ENCODE measurements at regions not wholly inside any gene's neighbourhood (a gene's known extent, or its start where the extent isn't known, plus 50 kb on each side); places are given as distances from the start of the nearest gene placed in this dataset.

- no peak for DNase-seq (ENCODE audit: low read depth)
These were observed 120.2 kb upstream of the PFN2 start for GRCh38 chr3:150090877-150091276.

DNA sequence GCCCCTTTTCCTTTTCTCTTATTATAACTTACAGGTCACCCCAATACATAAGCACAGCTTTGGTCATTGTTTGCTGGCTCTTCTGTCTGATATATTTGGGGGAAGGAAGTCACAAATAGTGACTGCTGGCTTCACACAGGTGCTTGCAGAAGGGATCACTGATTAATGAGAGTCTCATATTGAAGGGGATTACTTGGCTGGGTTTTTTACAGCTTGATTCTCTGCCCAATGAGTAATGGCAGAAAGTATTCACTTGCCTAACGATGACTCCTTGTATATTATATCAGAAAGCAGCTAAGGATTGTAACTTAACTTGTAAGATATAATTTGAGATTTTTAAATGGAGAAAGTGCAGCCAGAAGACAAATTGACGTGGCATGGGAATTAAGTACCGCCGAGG lies 119.3 kb upstream of the PFN2 start:
- no peak for DNase-seq (ENCODE audit: low read depth)

GRCh38 chr3:150084128-150084527 lies 113.4 kb upstream of the PFN2 start:
- no peak for DNase-seq (ENCODE audit: low read depth)

DNA sequence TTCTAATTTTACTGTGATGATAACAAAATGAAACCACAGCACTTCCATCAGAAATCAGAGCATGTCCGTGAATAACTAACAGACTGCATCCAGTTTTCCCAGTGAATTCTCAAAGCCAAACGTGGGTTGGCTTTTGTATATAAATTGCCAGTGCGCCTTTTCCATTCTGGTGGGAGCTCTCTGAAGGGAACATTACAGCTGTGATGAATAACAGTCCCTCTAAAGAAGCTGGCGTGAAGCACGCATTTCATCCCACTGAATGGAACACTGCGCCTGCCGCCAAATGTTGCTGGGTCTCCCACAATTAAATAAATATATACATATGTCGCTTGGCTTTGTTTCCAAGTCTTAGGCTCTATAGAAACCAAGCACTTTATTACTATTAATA lies 113.0 kb upstream of the PFN2 start:
- DNase-seq (ENCODE audit: low read depth): no peak

DNA sequence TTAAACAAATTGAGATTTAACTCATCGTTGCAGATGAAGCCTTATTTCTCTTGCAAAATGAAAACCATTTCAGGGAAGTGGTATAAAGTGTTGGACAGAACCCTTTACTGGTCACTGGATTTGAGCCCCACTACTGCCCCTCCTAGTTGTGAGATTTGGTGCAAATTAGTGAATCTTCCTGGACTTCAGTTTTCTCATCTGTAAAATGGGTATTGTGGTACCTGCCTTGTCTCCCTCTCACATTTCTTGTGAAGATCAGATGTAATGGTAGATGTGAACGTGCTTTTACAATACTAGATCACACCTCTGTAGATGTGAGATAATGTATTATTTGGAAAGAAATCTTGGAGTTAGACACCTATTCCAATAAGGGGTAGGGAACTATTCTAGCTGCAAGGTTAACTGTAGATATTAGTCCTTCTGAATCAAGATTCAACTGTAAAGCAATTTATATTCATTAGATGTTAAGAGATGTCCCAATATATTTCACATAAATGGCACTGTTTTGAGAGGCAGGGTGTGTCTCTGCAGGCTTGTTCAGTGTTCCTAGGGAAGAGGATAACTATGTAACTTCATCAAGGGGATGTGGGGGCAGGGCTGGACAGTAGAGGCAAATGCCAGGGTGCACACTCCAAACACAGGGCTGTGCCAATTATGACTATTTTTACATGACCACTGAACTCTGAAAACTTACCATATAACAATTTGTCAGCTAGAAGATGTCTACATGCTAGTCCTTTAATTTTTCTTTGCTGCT lies 112.4 kb upstream of the PFN2 start:
- DNase-seq (ENCODE audit: low read depth): no peak

DNA sequence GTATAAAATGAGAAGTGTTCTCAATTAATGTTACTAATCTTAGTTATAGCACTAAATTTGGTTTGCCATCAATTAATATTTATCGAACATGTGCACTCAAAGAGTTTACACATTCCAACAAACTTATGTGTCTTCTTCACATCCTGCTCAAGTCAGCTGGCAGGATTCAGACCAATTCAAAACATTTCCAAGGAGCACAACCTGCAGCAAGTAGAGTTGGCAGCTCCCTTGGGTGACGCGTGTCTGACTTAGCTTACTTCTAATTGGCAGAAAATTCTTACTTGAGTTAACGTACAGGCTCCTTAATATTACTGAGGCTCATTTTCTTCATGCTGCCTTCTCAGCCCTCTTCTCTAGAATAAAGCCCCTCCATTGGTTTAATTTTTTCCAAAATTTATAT lies 110.4 kb upstream of the PFN2 start:
- no peak for DNase-seq (ENCODE audit: low read depth)

DNA sequence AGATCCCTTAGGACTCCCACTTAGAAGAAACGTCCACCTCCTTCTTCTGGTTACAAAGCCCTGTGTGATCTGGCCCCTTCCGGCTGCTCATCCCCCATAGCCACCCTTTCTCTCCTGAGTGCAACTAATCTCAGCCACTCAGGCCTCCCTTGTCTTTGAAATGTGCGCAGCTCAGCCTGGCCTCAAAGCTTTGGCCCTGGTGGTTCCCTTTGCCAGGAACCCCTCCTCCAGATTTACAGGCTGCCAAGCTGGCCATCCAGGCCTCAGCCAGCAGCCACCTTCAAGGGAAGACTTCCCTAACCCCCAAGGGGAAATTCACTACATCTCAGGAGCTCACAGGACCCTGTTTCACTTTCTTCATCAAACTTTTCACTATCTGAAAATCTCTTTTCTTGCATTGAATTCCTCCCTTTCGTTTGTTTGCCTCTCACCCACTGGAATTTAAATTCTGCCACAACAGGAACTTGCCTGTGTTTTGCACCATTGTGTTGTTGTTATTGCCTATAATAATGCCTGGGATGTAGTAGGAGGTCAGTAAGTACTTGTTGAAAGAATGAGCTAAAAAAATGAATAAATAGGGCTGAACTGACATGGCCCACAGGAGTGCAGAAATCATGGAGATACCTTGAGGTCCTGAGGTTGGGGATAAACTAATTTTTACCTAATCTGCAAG lies 109.5 kb upstream of the PFN2 start:
- DNase-seq (ENCODE audit: low read depth): no peak

DNA sequence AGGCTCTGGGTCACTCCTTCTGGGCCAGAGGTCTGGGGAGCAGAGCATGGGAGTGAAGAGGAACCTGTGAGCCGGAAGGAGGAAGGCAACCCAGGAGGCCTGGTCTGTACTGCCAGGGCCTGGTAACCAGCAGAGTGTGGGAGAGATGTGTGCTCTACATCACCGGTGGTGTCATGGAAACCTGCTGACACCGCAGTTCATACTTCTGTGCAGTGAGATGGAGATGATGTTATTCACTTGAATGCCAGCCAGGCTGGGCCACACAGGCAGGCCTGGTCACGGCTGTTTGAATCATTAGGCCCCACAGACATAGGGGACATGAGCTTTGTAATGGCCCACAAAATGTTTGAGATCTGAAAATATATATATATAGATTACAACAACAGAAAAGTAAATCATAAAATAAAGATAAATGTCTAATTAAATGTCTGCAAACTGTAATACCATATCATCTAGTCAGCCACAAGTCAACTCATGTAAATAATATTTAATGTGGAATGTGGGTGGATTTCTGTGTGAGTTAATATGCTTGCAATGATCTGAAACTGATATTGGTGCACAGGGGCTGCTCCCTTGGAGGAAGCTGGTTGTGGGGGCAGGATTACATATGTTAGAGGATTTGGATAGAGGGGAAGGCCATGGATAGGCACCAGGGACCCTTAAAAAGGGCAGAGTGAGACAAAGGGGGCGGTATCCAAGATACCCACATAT lies 108.5 kb upstream of the PFN2 start:
- DNase-seq (ENCODE audit: low read depth): no peak

DNA sequence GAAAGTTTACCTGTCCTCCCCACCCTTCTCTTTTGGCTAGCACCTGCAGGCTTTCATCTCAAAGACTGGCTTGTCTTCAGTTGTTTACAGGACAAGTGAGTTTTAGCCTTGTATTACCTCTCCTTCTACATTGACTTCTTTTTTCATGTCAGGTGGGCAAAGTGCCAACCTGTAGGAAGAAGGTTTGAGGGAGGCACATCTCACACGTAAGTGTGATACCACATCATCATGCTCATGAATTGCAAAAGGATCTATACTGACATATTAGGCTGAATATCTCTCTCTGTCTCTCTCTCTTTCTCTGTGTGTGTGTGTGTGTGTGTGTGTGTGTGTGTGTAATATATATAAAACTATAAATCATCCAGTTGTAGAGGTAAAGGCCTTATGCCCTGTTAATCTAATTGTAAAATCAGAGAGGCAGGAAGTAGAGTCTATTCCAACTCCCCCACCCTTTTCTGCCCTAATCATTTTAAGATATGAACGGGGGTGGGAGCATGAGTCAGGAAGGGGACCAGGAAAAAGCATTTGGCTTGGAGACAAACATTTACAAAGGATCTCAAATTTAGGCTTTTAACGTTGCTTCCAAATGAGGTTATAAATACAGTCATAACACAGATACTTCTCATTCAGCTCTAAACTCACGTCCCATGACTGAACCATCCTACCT lies 107.0 kb upstream of the PFN2 start:
- no peak for DNase-seq (ENCODE audit: low read depth)

GRCh38 chr3:150077107-150077506 lies 106.4 kb upstream of the PFN2 start:
- no peak for DNase-seq (ENCODE audit: low read depth)

GRCh38 chr3:150076443-150076842 lies 105.7 kb upstream of the PFN2 start:
- no peak for DNase-seq (ENCODE audit: low read depth)

GRCh38 chr3:150075417-150075865 lies 104.7 kb upstream of the PFN2 start:
- DNase-seq (ENCODE audit: low read depth): no peak

DNA sequence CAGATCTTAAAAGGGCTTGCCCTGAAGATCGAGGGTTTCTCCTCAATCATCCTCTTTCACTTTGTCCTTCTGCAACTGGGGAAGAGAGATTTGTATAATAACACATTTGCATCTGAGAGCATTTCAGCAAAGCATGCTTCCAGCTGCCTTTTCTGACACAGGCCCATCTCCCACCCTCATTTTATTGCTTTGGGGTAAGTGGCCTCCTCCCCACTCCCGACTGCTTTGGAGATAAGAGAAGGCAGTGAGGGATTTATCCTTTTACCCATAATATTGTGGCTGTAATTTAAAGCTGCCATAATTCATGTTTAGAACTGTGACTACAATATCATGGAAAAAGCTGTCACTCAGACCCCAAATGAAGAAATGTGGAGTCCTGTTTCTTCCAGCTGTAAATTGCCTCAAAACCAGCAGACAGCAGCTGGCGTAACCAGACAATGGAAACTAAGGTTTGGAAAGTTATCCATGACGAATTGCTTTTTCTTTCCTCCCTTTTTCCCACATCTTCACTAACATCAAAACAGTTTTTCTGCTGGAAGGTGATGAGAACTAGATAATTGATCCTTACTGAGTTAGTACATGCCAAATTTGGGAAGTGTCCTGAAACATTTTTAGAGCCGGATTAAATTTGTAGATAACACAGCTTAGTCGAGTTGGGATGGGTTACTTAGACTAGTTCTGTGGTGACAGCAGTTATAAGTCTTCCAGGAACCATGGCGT lies 104.2 kb upstream of the PFN2 start:
- DNase-seq (ENCODE audit: low read depth): no peak

- no peak for DNase-seq (ENCODE audit: low read depth)
These were observed 103.6 kb upstream of the PFN2 start for GRCh38 chr3:150074277-150074676.

GRCh38 chr3:150073513-150073912 lies 102.8 kb upstream of the PFN2 start:
- no peak for DNase-seq (ENCODE audit: low read depth)

- DNase-seq (ENCODE audit: low read depth): no peak
These were observed 102.3 kb upstream of the PFN2 start for GRCh38 chr3:150073031-150073430.

DNA sequence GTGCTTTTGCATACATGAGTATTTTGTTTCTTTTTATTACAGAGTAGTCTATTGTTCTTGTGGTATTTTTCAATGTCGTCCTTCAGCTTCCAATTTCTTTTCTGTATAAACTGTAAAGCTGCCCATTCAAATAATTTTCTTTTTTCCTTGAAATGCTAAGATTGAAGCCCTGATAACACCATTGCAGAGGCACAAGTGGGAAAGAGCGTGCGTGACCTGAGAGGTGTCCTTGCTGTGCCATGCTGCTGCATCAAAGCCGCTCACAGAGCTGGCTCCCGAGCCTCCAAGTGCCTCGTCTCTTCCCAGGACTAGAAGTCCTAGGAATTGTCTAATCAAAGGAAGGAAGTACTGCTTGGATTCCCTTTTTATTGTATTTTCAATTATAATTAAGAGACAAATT lies 101.9 kb upstream of the PFN2 start:
- DNase-seq (ENCODE audit: low read depth): no peak

DNA sequence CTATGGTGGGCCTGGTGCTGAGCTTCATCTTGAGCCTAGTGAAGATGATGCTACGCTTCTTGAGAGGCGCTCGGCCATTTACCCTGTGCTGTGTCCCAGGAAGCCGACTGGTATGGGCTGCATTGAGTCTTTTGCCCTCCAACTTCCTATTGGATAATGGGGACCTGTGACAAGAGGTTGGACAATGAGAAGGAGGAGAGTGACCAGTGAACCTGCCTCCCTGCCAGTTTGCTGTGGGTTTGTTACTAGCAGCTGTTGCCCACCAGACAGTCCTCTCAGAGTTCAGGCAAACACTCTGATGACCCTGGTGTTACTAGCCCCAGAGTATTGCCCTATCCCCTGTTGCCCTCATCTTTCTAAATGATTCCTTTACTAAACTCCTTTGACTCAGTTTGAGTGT lies 99.6 kb upstream of the PFN2 start:
- DNase-seq (ENCODE audit: low read depth): no peak

DNA sequence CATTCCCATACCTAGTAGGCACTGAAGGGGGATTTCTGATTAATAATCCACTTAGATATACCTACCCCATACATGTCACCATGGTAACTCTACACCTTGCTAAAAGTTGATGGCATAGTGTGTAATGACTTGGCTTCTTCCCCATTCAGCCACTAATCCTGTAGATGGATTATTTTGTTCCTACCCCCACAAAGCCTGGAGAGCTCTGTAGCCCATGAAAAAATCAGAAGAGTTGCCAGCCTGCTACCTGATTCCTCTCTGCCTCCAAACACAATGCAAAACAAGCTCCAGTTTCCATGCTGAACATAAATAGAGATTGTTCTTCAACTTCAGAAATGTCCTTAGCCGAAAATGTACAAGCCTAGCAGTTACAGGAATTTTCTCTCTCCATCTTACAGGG lies 98.9 kb upstream of the PFN2 start:
- no peak for DNase-seq (ENCODE audit: low read depth)

GRCh38 chr3:150069154-150069527 lies 98.4 kb upstream of the PFN2 start:
- DNase-seq (ENCODE audit: low read depth): no peak

GRCh38 chr3:150068440-150069153 lies 97.9 kb upstream of the PFN2 start:
- DNase-seq (ENCODE audit: low read depth): no peak

All from stimulated activated CD8-positive, alpha-beta memory T cell treated with anti-CD3 and anti-CD28 coated beads, Interleukin-15, amount 100 ng/mL, for 1 hour (primary cell).